WI38 (cell line): ENCODE measurements at regions not wholly inside any gene's neighbourhood (a gene's known extent, or its start where the extent isn't known, plus 50 kb on each side); places are given as distances from the start of the nearest gene placed in this dataset.

ENCODE experiments used
- H3K4me3 ChIP-seq: 2 replicates; pipeline ENCODE4 v1.5.1; 2011; ENCODE audit warnings: low read depth, mild to moderate bottlenecking, control low read depth, low read length
- CTCF ChIP-seq: IDR thresholded peaks from 2 replicates; pipeline ENCODE4 v1.5.1; 2012; ENCODE audit warnings: low read depth, mild to moderate bottlenecking, control low read depth, low read length

- no peak for TF ChIP-seq CTCF
- no peak overlapping the region for H3K4me3 ChIP-seq
Observed at GRCh38 chr16:60605176-60605575, 1431.1 kb downstream of the CDH8 start.

GRCh38 chr16:60586493-60586892 lies 1449.7 kb downstream of the CDH8 start:
- no peak for TF ChIP-seq CTCF
- H3K4me3 ChIP-seq = no peak overlapping the region

- no peak overlapping the region for H3K4me3 ChIP-seq
- no peak for TF ChIP-seq CTCF
Observed at GRCh38 chr16:60582528-60582927, 1453.7 kb downstream of the CDH8 start.

- no peak for TF ChIP-seq CTCF
- H3K4me3 ChIP-seq = no peak overlapping the region
Observed at GRCh38 chr16:60566901-60567300, 1469.3 kb downstream of the CDH8 start.

GRCh38 chr16:60564588-60564987 lies 1471.7 kb downstream of the CDH8 start:
- no peak overlapping the region for H3K4me3 ChIP-seq
- no peak for TF ChIP-seq CTCF

GRCh38 chr16:60563166-60563565 lies 1473.1 kb downstream of the CDH8 start:
- H3K4me3 ChIP-seq = no peak overlapping the region
- TF ChIP-seq CTCF = no peak

- H3K4me3 ChIP-seq = no peak overlapping the region
- TF ChIP-seq CTCF = no peak
Observed at GRCh38 chr16:60558936-60559335, 1477.3 kb downstream of the CDH8 start.
